B cell (primary cell): ENCODE measurements at regions not wholly inside any gene's neighbourhood (a gene's known extent, or its start where the extent isn't known, plus 50 kb on each side); places are given as distances from the start of the nearest gene placed in this dataset.

Source experiments
- ATAC-seq: fragments of 200-7000 bp; cut with Tn5 transposase; one replicate; pipeline ENCODE4 v1.10.0; 2021; ENCODE audit warnings: low read depth, mild to moderate bottlenecking, moderate number of reproducible peaks, moderate library complexity
- CTCF ChIA-PET: fragments of 350-600 bp; sonication (Branson Sonifier 250); formaldehyde crosslinking; loops from one replicate; lab custom pipeline; 2021; ENCODE audit warnings: antibody characterized with exemption, inconsistent platforms; lab: Charles Lee
- POLR2A ChIA-PET: fragments of 350-600 bp; sonication (Branson Sonifier 250); formaldehyde crosslinking; loops from one replicate; lab custom pipeline; 2021; ENCODE audit warnings: antibody characterized with exemption; lab: Charles Lee
- DNase-seq: peaks from one replicate; pipeline ENCODE4 v3.0.0; 2013
- H2AFZ ChIP-seq: 2 replicates; pipeline ENCODE4 v1.6.1; 2012; ENCODE audit warnings: mild to moderate bottlenecking, low read depth, low read length; ENCODE audit not compliant: insufficient read depth, poor library complexity, severe bottlenecking
- H3K27ac ChIP-seq, 2 donors: 1 replicate in 1 of 2; 2 replicates in 1 of 2; pipeline ENCODE4 v1.5.1; 2012 to 2013; ENCODE audit warnings: low read length in 2 of 2, mild to moderate bottlenecking in 2 of 2, moderate library complexity in 1 of 2
- H3K27me3 ChIP-seq, 4 experiments: fragments of 200-600 bp in 1 of 4; sonication (generic) in 1 of 4; replicated peaks in 1 of 4; 1 replicate in 2 of 4; 2 replicates in 2 of 4; pipeline versions ENCODE4 v1.6.1 to v1.7.0; 2013 to 2016; ENCODE audit warnings: low read length in 3 of 4, mild to moderate bottlenecking in 2 of 4, mixed read lengths in 1 of 4, moderate library complexity in 1 of 4; ENCODE audit not compliant: insufficient read depth in 4 of 4, control insufficient read depth in 3 of 4; ENCODE audit errors: control extremely low read depth in 1 of 4
- H3K36me3 ChIP-seq, 2 experiments: replicated peaks in 1 of 2; 1 replicate in 1 of 2; 2 replicates in 1 of 2; pipeline versions ENCODE4 v1.6.1 to v1.7.1; 2013; ENCODE audit warnings: low read length in 1 of 2; ENCODE audit not compliant: insufficient read depth in 2 of 2, control insufficient read depth in 1 of 2; ENCODE audit errors: control extremely low read depth in 1 of 2, extremely low read depth in 1 of 2
- H3K4me1 ChIP-seq, 2 donors: fragments of 200-600 bp in 1 of 2; sonication (generic) in 1 of 2; 1 replicate in 1 of 2; 2 replicates in 1 of 2; pipeline versions ENCODE4 v1.5.1 to v1.6.1; 2013 to 2017; ENCODE audit warnings: low read length in 2 of 2; ENCODE audit not compliant: control insufficient read depth in 2 of 2, insufficient read depth in 2 of 2
- H3K4me2 ChIP-seq: replicated peaks from 2 replicates; pipeline ENCODE3; 2012; ENCODE audit warnings: mild to moderate bottlenecking, low read depth, low read length; ENCODE audit not compliant: poor library complexity, severe bottlenecking
- H3K4me3 ChIP-seq, 5 experiments: fragments of 200-600 bp in 1 of 5; sonication (generic) in 1 of 5; 1 replicate in 3 of 5; 2 replicates in 2 of 5; pipeline versions ENCODE4 v1.5.1 to v1.7.0; 2011 to 2016; ENCODE audit warnings: low read length in 4 of 5, mild to moderate bottlenecking in 4 of 5, low read depth in 2 of 5, control low read depth in 1 of 5, moderate library complexity in 1 of 5; ENCODE audit not compliant: insufficient read depth in 1 of 5; ENCODE audit errors: control extremely low read depth in 1 of 5, extremely low read depth in 1 of 5
- H3K79me2 ChIP-seq: fragments of 200-600 bp; sonication (generic); one replicate; pipeline ENCODE4 v1.6.0; 2016; ENCODE audit warnings: low read length; ENCODE audit not compliant: control insufficient read depth, insufficient read depth
- H3K9ac ChIP-seq: fragments of 200-600 bp; sonication (generic); 2 replicates; pipeline ENCODE4 v1.6.1; 2017; ENCODE audit warnings: mild to moderate bottlenecking, low read length, moderate library complexity
- H3K9me3 ChIP-seq, 3 donors: one replicate each; pipeline versions ENCODE4 v1.6.1 to v1.7.1; 2013; ENCODE audit warnings: low read length in 2 of 3; ENCODE audit not compliant: control insufficient read depth in 2 of 3, insufficient read depth in 1 of 3; ENCODE audit errors: control extremely low read depth in 1 of 3
- H4K20me1 ChIP-seq: 2 replicates; pipeline ENCODE4 v1.6.0; 2012; ENCODE audit warnings: mild to moderate bottlenecking, low read length; ENCODE audit not compliant: insufficient read depth, control insufficient read depth, poor library complexity, severe bottlenecking
- H3K27ac Mint-ChIP-seq: one replicate; pipeline ENCODE4 v1.8.0; 2021; ENCODE audit warnings: mixed read lengths
- H3K27me3 Mint-ChIP-seq: one replicate; pipeline ENCODE4 v1.8.0; 2021; ENCODE audit warnings: mixed read lengths
- H3K4me1 Mint-ChIP-seq: one replicate; pipeline ENCODE4 v1.8.0; 2021; ENCODE audit warnings: mixed read lengths
- H3K4me3 Mint-ChIP-seq: one replicate; pipeline ENCODE4 v1.8.0; 2021; ENCODE audit warnings: mixed read lengths
- H3K9me3 Mint-ChIP-seq: one replicate; pipeline ENCODE4 v1.8.0; 2022; ENCODE audit warnings: mixed read lengths; ENCODE audit not compliant: insufficient read depth
- EZH2 ChIP-seq: IDR thresholded peaks from 2 replicates; pipeline ENCODE4 v1.6.1; 2012; ENCODE audit warnings: borderline replicate concordance, low read depth, mild to moderate bottlenecking, moderate library complexity, low read length; ENCODE audit not compliant: insufficient read depth, poor library complexity, severe bottlenecking
- WGBS: methylation state at CpG from one replicate; pipeline ENCODE4 v1.1.5; 2013; ENCODE audit warnings: missing lambda C conversion rate; ENCODE audit not compliant: insufficient coverage; 5-methylcytosine and 5-hydroxymethylcytosine counted together
- intact Hi-C: fragments of 100-400 bp; cut with micrococcal nuclease; formaldehyde crosslinking; loops from one replicate; pipeline ENCODE4 v1.10.0; 2022
- TF ChIP-seq, protein P1 (sequence below): fragments of 200-600 bp; IDR thresholded peaks from one replicate; pipeline ENCODE4 v1.8.0; 2022; ENCODE audit warnings: antibody characterized with exemption, mild to moderate bottlenecking

DNA sequence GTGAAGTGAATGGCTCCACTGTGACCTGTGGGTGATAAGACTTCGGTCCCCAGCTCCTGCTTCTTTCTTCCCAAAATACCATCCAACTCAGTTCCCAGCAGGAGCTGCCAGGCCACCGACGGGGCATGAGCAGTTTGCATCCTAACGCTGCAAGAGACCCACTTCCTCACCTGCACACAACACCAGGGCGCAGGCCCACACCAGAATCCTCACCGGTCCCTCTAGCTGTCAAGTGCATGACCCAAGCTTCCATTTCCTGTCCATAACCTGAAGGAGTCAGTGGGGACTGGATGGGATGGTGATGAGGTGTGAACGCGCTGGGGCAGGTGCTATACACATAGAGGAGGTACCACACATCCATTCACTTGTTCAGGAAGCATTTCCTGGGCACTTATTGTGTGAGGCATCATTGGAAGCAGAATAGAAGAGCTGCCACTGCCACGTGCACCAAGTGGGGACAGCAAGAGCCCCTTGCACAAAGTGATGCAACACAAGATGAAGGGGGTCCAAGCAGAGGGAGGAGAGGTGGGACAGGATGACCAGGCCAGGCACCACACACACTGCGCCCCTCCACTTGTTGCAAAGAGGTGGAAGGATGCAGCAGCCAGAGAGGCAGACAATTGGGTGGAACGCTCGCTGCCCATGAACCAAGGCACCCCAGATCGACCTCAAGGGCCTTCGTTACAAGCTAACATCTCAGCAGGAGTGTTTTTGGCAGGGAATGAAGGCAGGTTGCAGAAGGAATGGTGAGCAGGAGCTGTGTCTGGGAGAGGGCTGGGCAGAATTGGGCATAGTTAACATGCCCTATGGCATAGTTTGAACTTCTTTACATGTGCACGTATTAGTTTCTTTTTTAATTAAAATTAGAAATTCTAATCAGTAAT, 605.8 kb upstream of the MGMT start:
- H3K4me1 Mint-ChIP-seq, result no peaks in the 10 kb centered on the region
- H3K9me3 ChIP-seq, result no peaks in the 10 kb centered on the region
- POLR2A ChIA-PET, result no interaction called here
- H3K4me3 ChIP-seq, result no peak overlapping the region
- 87% methylated on average over 10 of the region's 15 CpGs for WGBS
- no peaks in the 10 kb centered on the region for H4K20me1 ChIP-seq
- no peaks in the 10 kb centered on the region for H3K27me3 ChIP-seq
- no peak overlapping the region for H3K4me2 ChIP-seq
- H3K9ac ChIP-seq, result no peak overlapping the region
- ATAC-seq, result no peak
- no peak overlapping the region for H3K27ac Mint-ChIP-seq
- no peaks in the 10 kb centered on the region for H3K27me3 Mint-ChIP-seq
- no peaks in the 10 kb centered on the region for H3K36me3 ChIP-seq
- intact Hi-C loops, result no loop called here
- H3K27ac ChIP-seq, result no peak overlapping the region
- H3K9me3 Mint-ChIP-seq, result no peaks in the 10 kb centered on the region
- CTCF ChIA-PET, result no interaction called here
- no peaks in the 10 kb centered on the region for H3K4me1 ChIP-seq
- TF ChIP-seq, protein P1, sequence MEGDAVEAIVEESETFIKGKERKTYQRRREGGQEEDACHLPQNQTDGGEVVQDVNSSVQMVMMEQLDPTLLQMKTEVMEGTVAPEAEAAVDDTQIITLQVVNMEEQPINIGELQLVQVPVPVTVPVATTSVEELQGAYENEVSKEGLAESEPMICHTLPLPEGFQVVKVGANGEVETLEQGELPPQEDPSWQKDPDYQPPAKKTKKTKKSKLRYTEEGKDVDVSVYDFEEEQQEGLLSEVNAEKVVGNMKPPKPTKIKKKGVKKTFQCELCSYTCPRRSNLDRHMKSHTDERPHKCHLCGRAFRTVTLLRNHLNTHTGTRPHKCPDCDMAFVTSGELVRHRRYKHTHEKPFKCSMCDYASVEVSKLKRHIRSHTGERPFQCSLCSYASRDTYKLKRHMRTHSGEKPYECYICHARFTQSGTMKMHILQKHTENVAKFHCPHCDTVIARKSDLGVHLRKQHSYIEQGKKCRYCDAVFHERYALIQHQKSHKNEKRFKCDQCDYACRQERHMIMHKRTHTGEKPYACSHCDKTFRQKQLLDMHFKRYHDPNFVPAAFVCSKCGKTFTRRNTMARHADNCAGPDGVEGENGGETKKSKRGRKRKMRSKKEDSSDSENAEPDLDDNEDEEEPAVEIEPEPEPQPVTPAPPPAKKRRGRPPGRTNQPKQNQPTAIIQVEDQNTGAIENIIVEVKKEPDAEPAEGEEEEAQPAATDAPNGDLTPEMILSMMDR, result no peak
- TF ChIP-seq EZH2, result no peak
- H3K4me3 Mint-ChIP-seq, result no peak overlapping the region
- no peaks in the 10 kb centered on the region for H3K79me2 ChIP-seq
- H2AFZ ChIP-seq, result no peak overlapping the region
- no peak for DNase-seq

DNA sequence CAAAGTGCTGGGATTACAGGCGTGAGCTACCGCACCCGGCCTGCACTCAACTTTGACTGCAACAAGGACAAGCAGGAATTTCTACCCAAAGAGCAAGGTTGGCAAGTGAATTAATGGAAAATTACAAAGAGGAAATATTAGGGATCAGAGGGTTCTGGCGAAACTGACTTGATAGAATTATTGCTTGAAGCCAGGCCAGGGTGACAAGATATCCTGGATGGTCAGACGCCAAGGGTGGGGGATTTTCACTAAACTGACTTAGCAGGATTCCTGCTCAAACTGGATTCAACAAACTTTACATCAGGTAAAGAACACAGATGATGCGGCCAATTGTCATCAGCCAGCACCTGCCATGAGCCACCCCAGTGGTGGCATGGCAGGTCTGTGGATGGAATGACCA, 603.6 kb upstream of the MGMT start:
- no peak overlapping the region for H3K4me3 Mint-ChIP-seq
- no peaks in the 10 kb centered on the region for H3K27me3 Mint-ChIP-seq
- Histone ChIP-seq H2AFZ (no peak overlapping the region), H3K27ac (no peak overlapping the region), H3K9me3 (no peaks in the 10 kb centered on the region), H4K20me1 (no peaks in the 10 kb centered on the region), H3K4me1 (no peaks in the 10 kb centered on the region), H3K4me3 (no peak overlapping the region), H3K9ac (no peak overlapping the region), H3K4me2 (no peak overlapping the region), H3K79me2 (no peaks in the 10 kb centered on the region), H3K36me3 (no peaks in the 10 kb centered on the region), H3K27me3 (no peaks in the 10 kb centered on the region)
- no peaks in the 10 kb centered on the region for H3K4me1 Mint-ChIP-seq
- TF ChIP-seq, protein P1, result no peak
- TF ChIP-seq EZH2, result no peak
- intact Hi-C loops, result no loop called here
- POLR2A ChIA-PET, result no interaction called here
- no peak for DNase-seq
- no peak for ATAC-seq
- H3K9me3 Mint-ChIP-seq, result no peaks in the 10 kb centered on the region
- CTCF ChIA-PET, result no interaction called here
- H3K27ac Mint-ChIP-seq, result no peak overlapping the region
- 100% methylated on average over 2 of the region's 6 CpGs for WGBS
